Stimulated activated CD4-positive, alpha-beta T cell treated with anti-CD3 and anti-CD28 coated beads, TNF-alpha, amount 100 ng/mL, for 24 hours (primary cell): ENCODE measurements at regions not wholly inside any gene's neighbourhood (a gene's known extent, or its start where the extent isn't known, plus 50 kb on each side); places are given as distances from the start of the nearest gene placed in this dataset.

Source experiments
- DNase-seq, 3 experiments: peaks; one replicate each; pipeline ENCODE4 v3.0.0-alpha.2; 2020; ENCODE audit warnings: low read depth in 3 of 3

DNA sequence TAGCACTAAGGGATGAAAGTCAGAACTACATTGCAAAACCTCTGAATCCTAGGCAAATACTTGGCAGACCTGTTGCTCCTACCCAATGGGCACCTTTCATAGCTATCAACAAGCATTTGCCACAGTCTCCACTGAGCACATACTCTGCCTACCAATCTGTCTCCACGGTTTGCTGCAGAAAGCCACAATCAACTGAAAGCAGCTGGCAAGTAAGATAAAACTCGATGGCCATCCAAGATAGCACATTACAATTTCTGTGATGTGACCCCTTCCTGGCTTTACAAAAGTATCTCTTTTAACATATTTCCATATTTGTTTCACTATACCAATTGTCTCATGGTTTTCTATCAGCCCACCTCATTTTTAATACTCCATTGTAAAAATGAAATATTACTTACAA, 1060.5 kb upstream of the INTU start:
- DNase-seq, result no peak

DNA sequence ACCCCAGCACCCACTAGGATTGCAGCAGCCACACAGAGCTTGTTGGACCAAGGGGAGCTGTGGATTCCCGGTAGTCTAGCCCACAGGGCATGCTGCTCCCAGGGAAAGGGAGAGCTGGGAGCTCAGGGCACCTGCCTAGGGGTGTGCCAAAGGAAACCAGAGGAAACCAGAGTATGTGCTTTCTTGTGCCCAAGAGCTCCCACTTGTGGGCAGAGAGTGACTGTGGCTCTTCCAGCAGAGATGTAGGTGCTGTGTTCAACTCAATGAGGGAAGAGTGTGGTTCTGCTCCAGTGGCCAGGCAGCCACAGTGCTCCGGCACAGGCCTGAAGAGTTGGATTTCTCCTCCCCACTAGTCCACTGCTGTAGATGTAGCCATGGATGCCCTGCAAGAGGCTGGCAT, 1050.0 kb upstream of the INTU start:
- DNase-seq, result no peak

DNA sequence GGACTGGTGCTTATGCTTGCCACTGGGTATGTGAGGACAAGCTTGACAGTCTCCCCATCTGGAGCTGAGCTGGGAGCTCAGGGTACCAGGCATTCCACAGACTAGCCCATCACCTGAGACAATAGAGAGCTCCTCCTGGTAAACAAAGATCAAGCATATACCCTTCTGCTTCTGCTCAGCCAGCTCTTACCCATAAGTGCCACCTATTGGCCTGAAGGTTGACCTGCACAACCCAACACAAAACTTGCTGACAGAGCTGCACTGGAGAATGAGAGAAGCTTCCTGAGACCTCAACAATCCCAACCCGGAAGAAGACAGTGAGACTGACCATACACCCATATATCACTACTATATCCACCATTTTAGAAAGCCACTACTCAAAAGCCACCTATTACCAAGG, 1049.2 kb upstream of the INTU start:
- no peak for DNase-seq

DNA sequence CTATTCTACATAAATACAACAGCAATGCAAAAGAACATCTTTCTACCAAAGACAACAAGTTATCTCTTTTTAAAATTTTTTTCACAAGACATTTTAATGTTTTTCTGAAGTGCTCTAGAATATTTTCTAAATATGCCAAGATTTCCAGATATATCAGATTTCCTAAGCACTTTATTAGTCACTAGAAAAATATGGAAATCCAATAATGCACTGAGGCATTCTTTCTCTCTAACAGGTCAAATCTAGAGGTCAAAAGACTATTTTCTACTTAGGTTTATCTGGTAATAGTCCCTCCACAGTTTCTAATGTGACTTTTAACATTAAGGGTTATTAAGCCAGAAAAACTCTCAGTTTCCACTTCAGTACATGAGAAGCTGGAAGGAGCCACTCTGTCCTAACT, 1041.2 kb upstream of the INTU start:
- DNase-seq, result no peak

DNA sequence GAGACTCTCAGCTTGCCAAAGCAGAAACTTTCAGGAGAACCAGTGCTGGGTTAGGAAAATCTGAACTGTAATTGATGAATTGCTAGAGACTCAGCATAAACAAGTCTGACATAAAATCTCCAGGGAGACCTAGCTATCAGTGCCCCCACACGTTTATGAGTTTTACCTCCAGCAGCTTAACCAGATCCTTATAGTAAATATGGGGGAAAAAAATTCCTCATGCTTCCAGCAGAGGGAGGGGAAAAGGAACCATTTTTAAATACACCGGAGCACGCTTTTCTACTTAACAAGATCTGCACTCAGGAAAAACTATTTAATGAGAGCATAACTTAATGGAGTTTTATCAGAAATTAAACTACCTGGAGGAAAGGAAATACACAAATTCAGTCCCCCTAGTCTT, 1040.7 kb upstream of the INTU start:
- no peak for DNase-seq

DNA sequence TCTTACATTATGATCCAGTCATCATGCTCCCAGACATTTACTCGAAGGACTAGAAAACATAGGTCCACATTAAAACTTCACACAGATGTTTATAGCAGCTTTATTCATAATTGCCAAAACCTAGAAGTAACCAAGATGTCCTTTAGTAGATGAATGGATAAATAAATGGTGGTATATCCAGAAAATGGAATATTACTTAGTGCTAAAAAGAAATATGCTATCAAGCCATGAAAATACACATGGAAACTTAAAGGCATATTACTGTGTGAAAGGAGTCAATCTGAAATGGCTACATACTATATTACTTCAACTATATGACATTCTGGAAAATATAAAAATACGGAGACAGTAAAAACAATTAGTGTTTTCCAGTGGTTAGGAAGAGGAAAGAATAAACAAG, 1039.1 kb upstream of the INTU start:
- DNase-seq, result no peak

DNA sequence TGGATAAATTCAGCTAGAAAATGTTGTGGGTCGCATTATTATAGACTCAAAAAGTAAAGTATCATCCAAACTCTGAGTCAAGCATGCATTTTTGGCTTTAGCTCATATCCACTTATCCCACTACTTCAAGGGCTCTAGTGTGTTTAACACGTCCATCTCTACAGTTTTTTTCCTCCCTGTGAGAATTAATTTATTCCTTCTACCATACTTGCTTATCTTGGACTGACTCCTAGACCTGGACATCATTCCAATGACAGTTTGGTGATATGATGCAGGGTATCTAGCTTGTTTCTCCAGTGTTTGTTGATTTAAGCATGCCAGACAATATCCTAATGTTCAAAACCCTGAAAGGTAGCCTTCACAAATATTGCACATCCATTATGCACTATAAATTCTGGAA, 1037.1 kb upstream of the INTU start:
- no peak for DNase-seq

DNA sequence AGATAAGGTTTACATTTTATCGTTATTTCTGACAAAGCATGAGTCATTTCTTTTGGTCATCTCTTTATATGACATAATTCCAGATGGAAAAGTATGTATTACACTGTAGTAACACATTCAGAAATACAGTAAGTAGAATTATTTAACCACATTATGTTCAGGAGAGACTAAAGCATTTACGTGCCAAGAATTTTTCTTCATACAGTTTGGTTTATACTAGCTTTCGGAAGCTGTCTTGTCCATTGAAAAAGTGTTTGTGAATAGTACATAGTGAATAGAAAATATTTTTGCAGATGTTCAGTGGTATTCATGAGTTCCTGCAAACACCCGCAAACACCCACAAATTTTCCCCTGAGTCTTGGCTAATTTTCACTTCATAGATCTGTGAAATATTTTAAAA, 1033.0 kb upstream of the INTU start:
- no peak for DNase-seq

DNA sequence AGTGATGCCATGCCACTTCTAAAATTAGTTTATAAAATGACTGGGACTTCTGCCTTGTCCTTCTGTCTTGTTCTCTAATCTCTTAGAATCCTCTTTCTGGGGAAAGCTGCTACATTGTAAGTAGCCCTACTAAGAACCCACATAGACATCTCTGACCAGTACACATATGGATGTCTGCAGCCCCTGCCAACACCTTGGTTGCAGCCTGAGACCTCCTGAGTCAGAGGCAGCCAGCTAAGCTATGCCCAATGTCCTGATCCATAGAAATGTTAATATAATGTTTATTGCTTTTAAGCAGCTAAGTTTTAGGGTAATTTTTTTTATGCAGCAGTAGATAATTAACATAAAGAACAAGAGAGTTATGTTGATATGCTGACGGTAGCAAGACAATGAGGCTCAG, 1029.5 kb upstream of the INTU start:
- no peak for DNase-seq

DNA sequence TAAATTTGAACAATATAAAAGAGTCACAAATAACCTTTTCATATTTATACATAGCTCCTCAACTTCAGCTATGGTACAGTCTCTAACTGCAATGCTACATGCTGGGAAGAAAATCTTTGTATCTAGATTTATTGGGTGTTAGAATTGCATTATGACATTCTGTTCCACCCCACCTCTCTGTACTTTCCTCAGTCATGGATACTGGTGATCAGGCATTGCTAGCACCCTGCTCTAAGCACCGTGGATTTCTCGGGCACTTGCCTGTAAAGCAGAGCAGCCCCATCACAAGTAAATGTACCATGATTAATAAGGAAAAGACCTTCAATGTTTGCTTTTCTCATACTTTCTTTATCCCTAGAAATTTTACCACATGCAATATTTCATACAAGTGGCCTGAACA, 1028.9 kb upstream of the INTU start:
- DNase-seq, result no peak

DNA sequence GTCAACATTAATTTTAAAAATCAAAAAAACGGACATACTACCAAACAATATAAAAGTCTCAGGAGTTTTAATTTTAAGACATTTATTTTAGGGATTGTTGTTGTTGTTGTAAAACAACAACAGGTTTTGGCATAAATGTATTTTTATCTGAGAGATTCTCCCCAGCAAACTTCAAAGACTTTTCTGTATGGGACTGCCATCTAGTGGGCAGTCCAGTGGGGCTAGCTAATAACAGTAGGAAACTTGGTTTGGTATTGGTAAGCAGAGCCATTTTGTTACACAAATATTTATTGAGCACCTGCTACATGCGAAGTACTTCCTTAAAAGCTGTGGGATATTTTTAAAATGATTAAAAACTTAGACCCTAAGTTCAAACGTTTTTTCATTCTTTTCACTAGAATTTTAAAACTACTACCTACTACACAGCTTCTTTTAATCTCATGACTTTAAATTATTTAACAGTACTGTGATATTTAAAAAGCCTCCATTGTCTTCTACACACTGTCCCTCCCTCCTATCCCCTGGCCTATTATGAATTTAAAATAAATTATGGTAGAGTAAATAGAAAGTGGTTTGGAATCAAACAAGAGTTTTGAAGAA, 1028.4 kb upstream of the INTU start:
- no peak for DNase-seq

DNA sequence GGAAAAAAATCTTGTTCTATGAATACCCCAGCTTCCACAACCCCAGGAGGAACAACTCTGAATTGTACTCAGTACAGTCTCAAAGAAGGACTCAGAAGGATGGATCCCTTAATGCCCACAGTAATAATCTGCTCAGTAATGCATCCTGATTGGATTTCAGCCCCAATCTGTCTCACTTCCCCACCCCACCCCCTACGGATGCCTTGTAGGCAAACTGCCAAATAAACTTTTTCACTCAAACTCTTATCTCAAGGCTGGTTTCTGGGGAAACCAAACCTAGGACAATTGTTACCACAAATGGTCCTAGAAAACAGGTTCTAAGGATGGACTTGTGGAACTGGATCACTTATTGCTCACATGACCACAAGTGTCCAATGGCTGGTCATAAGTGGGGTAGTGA, 1021.8 kb upstream of the INTU start:
- DNase-seq, result no peak

DNA sequence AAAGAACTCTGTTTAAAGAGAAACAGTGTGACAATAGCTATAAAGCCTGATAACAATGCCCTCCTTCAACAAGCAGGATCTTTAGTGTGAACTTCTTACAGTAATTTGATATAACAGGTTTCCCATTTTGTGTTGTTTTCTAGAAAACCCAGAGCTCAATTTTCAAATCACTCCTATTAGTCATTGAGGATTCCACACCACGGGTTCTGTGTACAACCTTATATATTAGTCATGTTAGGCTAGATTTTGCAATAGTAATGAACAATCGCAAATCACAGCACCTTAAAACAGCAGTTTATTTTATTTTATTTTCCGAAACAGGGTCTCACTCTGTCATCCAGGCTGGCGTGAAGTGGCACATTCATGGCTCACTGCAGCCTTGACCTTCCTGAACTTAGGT, 1020.9 kb upstream of the INTU start:
- DNase-seq, result no peak

DNA sequence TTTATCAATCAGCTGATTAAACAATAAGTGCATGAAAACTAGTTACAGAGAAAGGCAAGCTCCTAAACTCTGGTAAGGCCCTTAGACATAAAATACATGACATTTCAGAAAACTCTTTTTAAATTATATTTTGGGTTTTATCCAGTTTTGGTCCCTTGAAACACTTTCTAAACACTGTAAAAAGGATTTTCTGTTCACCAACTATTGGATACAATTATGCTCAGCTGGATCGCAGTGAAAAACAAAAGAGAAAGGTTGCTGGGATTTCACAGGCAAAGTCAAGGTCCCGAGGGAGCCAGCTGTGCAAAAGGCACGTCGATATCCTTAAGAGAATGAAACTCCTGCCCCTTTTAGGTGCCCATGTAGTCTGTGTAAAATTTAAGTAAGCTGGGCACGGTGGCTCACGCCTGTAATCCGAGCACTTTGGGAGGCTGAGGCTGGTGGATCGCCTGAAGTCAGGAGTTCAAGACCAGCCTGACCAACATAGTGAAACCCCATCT, 1018.4 kb upstream of the INTU start:
- DNase-seq, result no peak

DNA sequence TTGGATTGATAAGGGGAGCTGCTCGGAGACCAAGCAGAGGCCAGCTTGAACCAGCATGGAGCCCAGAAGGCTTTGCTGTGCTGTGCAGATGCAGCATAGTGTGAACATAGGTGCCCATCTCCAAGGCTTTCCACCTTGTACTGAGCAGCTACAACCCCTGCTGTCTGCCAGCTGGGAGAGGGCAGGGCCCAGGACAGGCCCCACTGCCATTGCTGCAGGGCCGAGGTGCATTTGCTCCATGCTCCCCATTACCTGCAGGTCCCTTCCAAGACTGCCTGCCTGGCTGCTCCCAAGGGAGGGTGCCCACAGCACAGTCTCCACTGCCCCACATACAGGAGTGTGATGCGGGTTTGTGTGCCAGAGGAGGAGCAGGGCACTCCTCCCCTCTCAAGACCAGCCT, 1016.0 kb upstream of the INTU start:
- no peak for DNase-seq

DNA sequence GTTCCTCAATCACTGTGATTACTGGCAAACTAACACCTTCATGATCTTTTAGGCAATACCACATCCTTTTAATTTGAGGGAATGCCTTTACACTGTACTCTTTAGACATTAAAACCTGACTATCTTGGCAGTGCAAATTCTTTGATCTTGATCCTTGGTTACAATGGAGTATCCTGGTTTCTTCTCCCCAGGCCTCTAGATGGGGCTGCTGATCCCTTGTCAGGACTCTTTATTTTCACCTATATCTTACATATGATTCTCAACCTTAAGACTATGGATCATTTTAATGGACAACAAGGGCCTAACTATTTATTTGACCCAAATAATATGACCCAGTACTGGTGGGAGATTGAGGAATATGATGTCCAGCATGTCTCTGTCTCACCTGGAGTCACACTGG, 1005.5 kb upstream of the INTU start:
- no peak for DNase-seq

DNA sequence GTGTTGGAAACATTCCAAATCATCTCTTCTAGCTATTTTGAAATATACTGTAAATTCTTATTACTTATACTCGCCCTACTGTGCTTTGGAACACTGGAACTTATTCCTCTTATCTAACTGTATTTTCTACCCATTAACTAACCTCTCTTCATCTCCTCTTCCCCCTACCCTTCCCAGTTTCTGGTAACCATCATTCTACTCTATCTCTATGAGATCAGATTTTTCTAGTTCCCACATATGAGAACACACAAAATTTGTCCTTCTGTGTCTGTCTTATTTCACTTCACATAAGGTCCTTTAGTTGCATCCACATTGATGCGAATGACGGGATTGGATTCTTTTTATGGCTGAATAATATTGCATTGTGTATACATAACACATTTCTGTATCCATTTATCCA, 1003.8 kb upstream of the INTU start:
- no peak for DNase-seq

DNA sequence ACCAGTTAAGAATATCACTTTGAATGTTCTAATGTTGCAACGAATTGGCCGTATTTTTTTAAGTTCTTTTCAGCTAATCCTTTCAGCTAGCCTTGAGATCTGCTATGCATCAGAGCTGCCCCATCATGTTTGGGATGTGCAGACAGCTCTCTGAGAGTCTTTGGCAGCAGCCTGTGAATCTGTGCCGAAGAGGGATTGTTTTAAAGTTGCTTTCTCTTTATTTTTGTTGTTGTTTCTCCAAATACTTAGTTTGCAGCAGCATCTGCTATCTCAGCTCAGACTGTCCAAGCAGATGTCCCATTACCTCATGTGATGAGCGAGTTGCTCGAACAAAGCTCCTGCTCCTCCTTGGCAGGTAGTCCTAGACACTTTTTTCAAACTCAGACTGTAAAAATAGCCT, 1002.5 kb upstream of the INTU start:
- DNase-seq, result no peak

DNA sequence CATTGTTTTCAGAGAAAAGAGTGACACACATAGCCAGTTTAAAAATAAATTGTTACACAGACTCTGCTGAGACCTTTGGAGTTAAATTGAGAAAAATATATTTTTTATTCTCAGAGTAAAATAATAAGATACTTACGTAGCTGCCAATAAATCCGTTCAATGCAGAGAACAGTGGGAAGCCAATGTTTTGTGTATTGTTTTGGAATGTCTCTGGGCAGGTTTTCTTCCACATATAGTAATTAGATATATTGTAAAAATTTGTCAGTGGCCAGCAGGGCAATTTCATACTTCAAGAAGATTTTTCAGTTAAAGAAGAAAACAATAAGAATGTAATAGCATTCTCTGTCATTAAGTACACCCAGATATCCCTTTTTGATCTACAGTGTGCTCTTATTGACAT, 999.5 kb upstream of the INTU start:
- no peak for DNase-seq

DNA sequence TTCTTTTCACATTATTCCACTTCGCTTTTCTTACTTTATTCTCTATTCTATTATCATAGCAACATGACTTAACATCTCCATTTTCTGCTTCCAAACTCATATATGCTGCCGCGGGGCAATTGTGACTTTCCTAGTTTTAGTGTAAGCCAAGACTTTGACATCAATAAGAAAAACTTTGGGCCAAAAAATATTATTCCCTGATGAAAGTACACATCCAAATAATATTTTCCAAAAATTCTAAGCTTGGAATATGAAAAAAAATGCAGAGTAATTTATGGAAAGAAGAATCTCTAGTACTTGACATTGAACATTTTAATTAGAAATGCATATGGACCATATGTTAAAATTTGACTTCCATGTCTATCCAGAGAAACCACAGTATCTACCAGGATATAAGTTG, 995.1 kb upstream of the INTU start:
- DNase-seq, result no peak

DNA sequence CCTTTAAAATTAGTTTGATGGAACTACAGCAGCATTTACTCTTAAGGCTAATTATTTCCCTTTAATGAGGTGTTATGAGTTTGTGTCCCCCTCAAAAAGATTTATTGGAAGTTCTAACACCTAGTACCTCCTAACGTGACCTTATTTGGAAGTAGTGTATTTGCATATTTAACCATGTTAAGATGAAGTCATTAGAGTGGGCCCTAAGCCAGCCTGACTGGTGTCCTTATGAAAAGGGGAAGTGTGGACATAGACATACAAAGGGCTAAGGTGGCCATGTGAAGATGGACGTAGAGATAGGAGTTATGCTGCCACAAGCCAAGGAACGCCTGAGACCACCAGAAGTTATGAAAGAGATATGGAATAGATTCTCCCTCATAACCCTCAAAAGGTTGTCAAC, 985.4 kb upstream of the INTU start:
- DNase-seq, result no peak

DNA sequence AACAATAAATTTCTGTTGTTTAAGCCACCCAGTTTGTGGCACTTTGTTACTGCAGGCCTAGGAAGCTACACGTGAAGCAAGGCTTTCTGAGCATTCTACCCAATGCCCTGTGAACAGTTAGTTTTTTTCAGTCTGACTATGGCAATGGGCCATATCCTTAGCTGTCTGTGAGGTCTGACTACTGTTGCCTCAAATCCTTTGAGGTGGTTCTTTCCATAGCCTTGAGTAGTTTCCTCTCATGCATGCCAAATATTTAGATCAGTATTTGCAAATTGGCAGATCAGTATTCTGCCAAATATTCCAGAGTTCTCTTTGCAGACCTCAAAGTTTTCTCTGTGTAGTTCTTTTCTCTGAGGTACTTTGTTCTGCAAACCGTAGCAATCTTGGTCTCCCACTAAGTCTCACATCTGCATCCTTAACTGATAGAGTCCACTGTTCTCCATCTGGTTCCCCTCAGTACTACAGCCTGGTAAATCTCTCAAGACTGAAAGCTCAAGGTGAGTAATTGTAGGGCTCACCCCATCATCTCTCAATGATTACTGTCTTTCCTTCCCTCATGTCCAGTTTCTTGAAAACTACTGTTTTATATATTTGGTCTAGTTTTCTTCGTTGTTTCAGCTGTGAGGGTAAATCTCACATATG, 984.9 kb upstream of the INTU start:
- DNase-seq, result no peak

DNA sequence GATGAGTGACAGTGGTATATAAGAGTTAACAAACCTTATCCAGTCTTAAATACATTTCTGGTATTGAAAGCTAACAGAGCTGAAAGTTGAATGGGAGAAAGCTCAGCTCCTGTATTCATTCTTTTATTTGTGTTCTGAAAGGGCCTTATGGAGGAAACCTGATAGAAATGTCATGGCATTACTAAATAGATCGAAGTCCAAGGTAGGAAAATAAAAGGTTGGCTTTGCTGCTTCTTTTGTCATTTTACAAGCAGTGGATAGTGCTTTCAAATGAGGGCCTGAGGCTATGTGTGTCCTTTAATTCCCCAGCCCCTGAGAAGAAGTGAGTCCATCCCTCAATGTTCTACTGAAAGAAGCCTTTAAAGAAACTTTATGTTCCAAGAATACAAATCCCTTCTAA, 974.3 kb upstream of the INTU start:
- DNase-seq, result no peak

DNA sequence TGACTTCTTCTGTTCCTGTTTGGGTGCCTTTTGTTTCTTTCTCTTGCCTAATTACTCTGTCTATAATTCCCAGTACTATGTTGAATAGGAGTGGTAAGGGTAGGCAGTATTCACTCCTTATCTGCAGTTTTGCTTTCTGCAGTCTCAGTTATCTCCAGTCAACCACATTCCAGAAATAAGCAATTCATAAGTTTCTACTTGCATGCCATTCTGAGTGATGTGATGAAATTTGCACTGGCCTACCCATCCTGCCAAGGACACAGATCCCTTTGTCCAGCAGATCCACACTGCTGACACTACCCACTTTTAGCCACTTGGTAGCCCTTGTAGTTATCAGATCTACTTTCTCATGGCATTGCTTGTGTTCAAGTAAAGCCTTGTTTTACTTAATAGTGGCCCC, 971.6 kb upstream of the INTU start:
- no peak for DNase-seq
